ENCODE measurements at regions not wholly inside any gene's neighbourhood (a gene's known extent, or its start where the extent isn't known, plus 50 kb on each side); places are given as distances from the start of the nearest gene placed in this dataset.

DNA sequence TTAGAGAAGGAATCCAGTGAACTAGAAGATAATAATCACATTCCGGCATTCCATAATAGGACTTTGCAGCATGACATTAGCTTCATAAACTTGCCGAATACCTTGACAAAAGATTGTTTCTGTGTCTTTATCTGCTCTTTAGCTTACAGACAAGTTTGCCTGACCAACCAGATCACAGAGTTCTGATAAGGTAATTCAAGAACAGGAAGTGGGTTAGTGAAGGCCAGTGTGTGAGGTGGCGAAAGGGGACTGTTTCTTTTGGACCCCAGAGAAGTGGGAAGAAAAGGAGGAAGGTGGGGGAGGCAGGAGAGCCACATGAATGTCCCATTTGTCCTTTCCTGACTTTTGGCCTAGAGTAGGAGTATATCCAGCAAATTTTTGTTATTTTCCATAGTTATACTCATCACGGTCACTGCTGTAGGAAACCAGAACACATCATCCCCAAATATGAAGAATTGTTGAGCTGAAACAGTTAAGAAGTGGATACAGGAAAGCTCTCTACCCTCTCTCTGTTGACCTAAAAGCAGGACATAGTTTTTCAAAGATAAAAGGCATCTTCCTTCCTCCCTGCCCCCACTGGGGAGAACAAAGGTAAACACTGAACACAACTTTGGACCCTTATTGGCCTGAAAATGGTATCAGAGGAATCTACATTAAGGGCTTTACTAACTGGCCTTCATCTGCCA is 72.4 kb upstream of the TNFAIP3 start:
- H3K4me2 ChIP-seq (ENCODE audit: low read length), result no peak overlapping the region
- H3K27ac ChIP-seq (ENCODE audit: low read length), result no peak overlapping the region
- no peak for ATAC-seq
- H4K20me1 ChIP-seq (ENCODE audit: low read length), result no peaks in the 10 kb centered on the region
- no peaks in the 10 kb centered on the region for H3K27me3 ChIP-seq (ENCODE audit: low read length)
- no TSS peak for BruUV-seq (replicated peaks)
- H3K9ac ChIP-seq (ENCODE audit: low read length), result no peak overlapping the region
- H3K79me2 ChIP-seq (ENCODE audit: low read length), result no peaks in the 10 kb centered on the region
- H2AFZ ChIP-seq (ENCODE audit: low read length), result no peak overlapping the region
- H3K9me2 ChIP-seq (replicated peaks; ENCODE audit: low read length), result no peaks in the 10 kb centered on the region
- no peak for DNase-seq
- H3K4me3 ChIP-seq (ENCODE audit: low read length), result no peak overlapping the region
- no peaks in the 10 kb centered on the region for H3K4me1 ChIP-seq (ENCODE audit: insufficient read depth, low read length)
- ChIA-PET POLR2A (ENCODE audit: unreplicated experiment) (no interaction called here), CTCF (no interaction called here)
- H3K9me3 ChIP-seq (ENCODE audit: low read length), result no peaks in the 10 kb centered on the region
- no peaks in the 10 kb centered on the region for H3F3A ChIP-seq (ENCODE audit: low read length, unreplicated experiment)
- intact Hi-C loops (cut with micrococcal nuclease), result no loop called here
- H3K36me3 ChIP-seq (ENCODE audit: low read depth, low read length), result no peaks in the 10 kb centered on the region
- TF ChIP-seq EZH2phosphoT487 (IDR thresholded peaks at IDR 0.05; ENCODE audit: borderline replicate concordance, low read length), result no peak
- no peak for TF ChIP-seq EZH2 (IDR thresholded peaks at IDR 0.05; ENCODE audit: low read length, unreplicated experiment)
- no peak for TF ChIP-seq CTCF (conservative IDR thresholded peaks at IDR 0.05; ENCODE audit: low read depth, low read length)

DNA sequence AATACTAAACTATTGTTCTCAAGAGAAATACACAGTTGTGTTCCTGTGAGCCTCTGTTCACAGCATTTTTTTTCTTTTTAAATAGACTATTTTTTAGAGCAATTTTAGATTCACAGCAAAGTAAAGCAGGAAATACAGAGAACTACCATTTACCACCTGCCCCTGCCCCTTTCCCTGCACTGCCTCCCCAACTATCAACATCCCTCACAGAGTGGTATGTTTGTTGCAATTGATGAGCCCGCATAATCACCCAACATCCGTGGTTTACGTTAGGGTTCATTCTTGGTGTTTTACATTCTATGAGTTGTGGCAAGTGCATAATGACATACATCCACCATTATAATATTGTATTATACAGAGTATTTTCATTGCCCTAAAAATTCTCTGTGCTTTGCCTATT is 71.6 kb upstream of the TNFAIP3 start:
- H3K9me3 ChIP-seq (ENCODE audit: low read length), result no peaks in the 10 kb centered on the region
- H3K9ac ChIP-seq (ENCODE audit: low read length), result no peak overlapping the region
- no peak for DNase-seq
- BruUV-seq (replicated peaks), result no TSS peak
- H3K36me3 ChIP-seq (ENCODE audit: low read depth, low read length), result no peaks in the 10 kb centered on the region
- no peak overlapping the region for H3K4me2 ChIP-seq (ENCODE audit: low read length)
- no peaks in the 10 kb centered on the region for H3K79me2 ChIP-seq (ENCODE audit: low read length)
- H3K27ac ChIP-seq (ENCODE audit: low read length), result no peak overlapping the region
- no peak for ATAC-seq
- H2AFZ ChIP-seq (ENCODE audit: low read length), result no peak overlapping the region
- intact Hi-C loops (cut with micrococcal nuclease), result no loop called here
- no peaks in the 10 kb centered on the region for H3K9me2 ChIP-seq (replicated peaks; ENCODE audit: low read length)
- H4K20me1 ChIP-seq (ENCODE audit: low read length), result no peaks in the 10 kb centered on the region
- no peak for TF ChIP-seq EZH2 (IDR thresholded peaks at IDR 0.05; ENCODE audit: low read length, unreplicated experiment)
- CTCF ChIA-PET, result no interaction called here
- H3K4me1 ChIP-seq (ENCODE audit: insufficient read depth, low read length), result no peaks in the 10 kb centered on the region
- H3K27me3 ChIP-seq (ENCODE audit: low read length), result no peaks in the 10 kb centered on the region
- POLR2A ChIA-PET (ENCODE audit: unreplicated experiment), result no interaction called here
- no peak overlapping the region for H3K4me3 ChIP-seq (ENCODE audit: low read length)
- no peaks in the 10 kb centered on the region for H3F3A ChIP-seq (ENCODE audit: low read length, unreplicated experiment)

GRCh38 chr6:137798261-137798660 is 68.8 kb upstream of the TNFAIP3 start:
- TF ChIP-seq EZH2phosphoT487 (IDR thresholded peaks at IDR 0.05; ENCODE audit: borderline replicate concordance, low read length), result no peak
- no peak for TF ChIP-seq EZH2 (IDR thresholded peaks at IDR 0.05; ENCODE audit: low read length, unreplicated experiment)
- no peak for TF ChIP-seq CTCF (conservative IDR thresholded peaks at IDR 0.05; ENCODE audit: low read depth, low read length)
- no peak for ATAC-seq
- Histone ChIP-seq H3K4me2 (ENCODE audit: low read length) (no peak overlapping the region), H3K79me2 (ENCODE audit: low read length) (no peaks in the 10 kb centered on the region), H3K9me2 (replicated peaks; ENCODE audit: low read length) (no peaks in the 10 kb centered on the region), H3K9me3 (ENCODE audit: low read length) (no peaks in the 10 kb centered on the region), H3K27me3 (ENCODE audit: low read length) (no peaks in the 10 kb centered on the region), H3K36me3 (ENCODE audit: low read depth, low read length) (no peaks in the 10 kb centered on the region), H3K4me3 (ENCODE audit: low read length) (no peak overlapping the region), H3F3A (ENCODE audit: low read length, unreplicated experiment) (no peaks in the 10 kb centered on the region), H3K4me1 (ENCODE audit: insufficient read depth, low read length) (no peaks in the 10 kb centered on the region), H3K9ac (ENCODE audit: low read length) (no peak overlapping the region), H2AFZ (ENCODE audit: low read length) (no peak overlapping the region), H3K27ac (ENCODE audit: low read length) (no peak overlapping the region), H4K20me1 (ENCODE audit: low read length) (no peaks in the 10 kb centered on the region)
- CTCF ChIA-PET, result interaction anchor here (0.8 kb wide), 1 partner anchor 95 kb away, joined by 13 read pairs; no protein-coding TSS in a partner anchor
- no peak for DNase-seq
- POLR2A ChIA-PET (ENCODE audit: unreplicated experiment), result no interaction called here
- intact Hi-C loops (cut with micrococcal nuclease), result no loop called here
- BruUV-seq (replicated peaks), result no TSS peak

Data from PC-3 (cell line).